ENCODE measurements at regions not wholly inside any gene's neighbourhood (a gene's known extent, or its start where the extent isn't known, plus 50 kb on each side); places are given as distances from the start of the nearest gene placed in this dataset.
"Not testable (repeated sequence)": the region's sequence is repeated elsewhere in the genome, so short reads cannot be mapped to it uniquely, and the experiment has no call there.

- DNase-seq = not testable (repeated sequence)
Observed at GRCh38 chr3:197459571-197459970, 96.2 kb downstream of the BDH1 start.

- DNase-seq = no peak
Observed at GRCh38 chr3:197458906-197459470, 96.8 kb downstream of the BDH1 start.

GRCh38 chr3:197458179-197458707, 97.5 kb downstream of the BDH1 start:
- peak; percentile 54 for DNase-seq

GRCh38 chr3:197456261-197457091, 99.3 kb downstream of the BDH1 start:
- DNase-seq = peak; percentile 55

GRCh38 chr3:197454841-197455240, 100.9 kb downstream of the BDH1 start:
- DNase-seq = not testable (repeated sequence)

- DNase-seq = no peak
Observed at GRCh38 chr3:197454014-197454413, 101.8 kb downstream of the BDH1 start.

GRCh38 chr3:197450810-197451209, 105.0 kb downstream of the BDH1 start:
- DNase-seq = no peak

- no peak for DNase-seq
Observed at GRCh38 chr3:197450308-197450707, 105.5 kb downstream of the BDH1 start.

GRCh38 chr3:197449181-197449580, 106.6 kb downstream of the BDH1 start:
- not testable (repeated sequence) for DNase-seq

GRCh38 chr3:197447781-197448180, 108.0 kb downstream of the BDH1 start:
- DNase-seq = not testable (repeated sequence)

GRCh38 chr3:197447057-197447456, 108.7 kb downstream of the BDH1 start:
- no peak for DNase-seq

- no peak for DNase-seq
Observed at GRCh38 chr3:197446700-197447056, 109.1 kb downstream of the BDH1 start.

- no peak for DNase-seq
Observed at GRCh38 chr3:197445896-197446699, 109.7 kb downstream of the BDH1 start.

- no peak for DNase-seq
Observed at GRCh38 chr3:197444793-197445379, 110.9 kb downstream of the BDH1 start.

- no peak for DNase-seq
Observed at GRCh38 chr3:197443506-197443905, 112.3 kb downstream of the BDH1 start.

- no peak for DNase-seq
Observed at GRCh38 chr3:197440717-197441303, 115.0 kb downstream of the BDH1 start.

GRCh38 chr3:197438906-197439305, 116.9 kb downstream of the BDH1 start:
- no peak for DNase-seq

GRCh38 chr3:197435426-197435825, 120.3 kb downstream of the BDH1 start:
- no peak for DNase-seq

- DNase-seq = no peak
Observed at GRCh38 chr3:197434830-197435229, 120.9 kb downstream of the BDH1 start.

- no peak for DNase-seq
Observed at GRCh38 chr3:197432384-197433127, 123.2 kb downstream of the BDH1 start.

- DNase-seq = no peak
Observed at GRCh38 chr3:197431346-197431910, 124.3 kb downstream of the BDH1 start.

- no peak for DNase-seq
Observed at GRCh38 chr3:197430934-197431333, 124.8 kb downstream of the BDH1 start.

All from activated naive CD4-positive, alpha-beta T cell treated with Interleukin-2 at 50 U/mL for 16 hours (primary cell).